ENCODE measurements at regions not wholly inside any gene's neighbourhood (a gene's known extent, or its start where the extent isn't known, plus 50 kb on each side); places are given as distances from the start of the nearest gene placed in this dataset.

DNA sequence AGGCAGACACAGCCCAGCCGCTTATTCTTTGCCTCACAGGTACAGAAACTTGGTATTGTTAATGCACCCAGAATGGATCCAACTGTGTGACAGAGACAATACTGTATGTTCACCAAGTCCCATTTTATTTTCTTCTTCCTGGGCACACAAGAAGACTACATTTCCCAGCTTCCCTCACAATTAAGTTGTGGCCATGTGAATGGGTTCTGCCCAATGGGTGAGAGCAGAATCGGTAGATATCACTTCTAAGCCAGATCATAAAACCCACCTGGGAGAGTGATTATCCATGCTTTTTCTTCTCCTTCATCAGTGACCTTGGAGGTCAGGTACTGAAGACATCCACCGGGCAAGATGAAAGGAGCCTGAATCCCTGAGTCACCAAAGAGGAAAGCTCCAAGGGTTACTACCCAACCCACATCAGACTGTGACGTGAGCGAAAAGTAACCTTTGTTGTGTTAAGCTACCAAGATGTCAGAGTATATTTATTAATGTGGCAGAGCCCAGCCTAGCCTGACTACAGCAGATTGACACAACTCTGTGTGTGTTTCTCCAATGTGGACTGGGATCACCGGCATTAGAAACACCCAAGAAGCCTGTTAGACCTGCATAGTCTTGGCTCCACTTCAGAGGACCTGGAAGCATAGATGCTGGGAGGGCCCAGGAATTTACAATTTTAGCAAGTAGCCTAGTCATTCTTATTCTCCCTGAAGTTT is 79.1 kb upstream of the GRIK3 start:
- Histone ChIP-seq H2AFZ (ENCODE audit: low read length) (no peak overlapping the region), H3K14ac (ENCODE audit: insufficient read depth, low read length) (no peak overlapping the region), H3K4me1 (ENCODE audit: insufficient read depth, low read length) (no peaks in the 10 kb centered on the region), H4K20me1 (ENCODE audit: control insufficient read depth, insufficient read depth, insufficient read length) (no peaks in the 10 kb centered on the region), H4K91ac (ENCODE audit: insufficient read length, low read depth, low read length) (no peak overlapping the region), H3K56ac (ENCODE audit: insufficient read length, low read depth, low read length) (no peak overlapping the region), H3K23me2 (ENCODE audit: insufficient read length, low read depth, low read length, poor library complexity, severe bottlenecking) (no peaks in the 10 kb centered on the region), H3K27me3 (ENCODE audit: insufficient read depth, low read length) (no peaks in the 10 kb centered on the region), H2BK12ac (ENCODE audit: insufficient read length, low read depth, low read length) (no peak overlapping the region), H3K4ac (ENCODE audit: low read depth, low read length) (no peak overlapping the region), H3K23ac (ENCODE audit: insufficient read length, low read depth, low read length) (no peak overlapping the region), H4K5ac (ENCODE audit: insufficient read length, low read depth, low read length) (no peak overlapping the region), H4K8ac (replicated peaks; ENCODE audit: insufficient read length, low read depth, low read length) (no peak overlapping the region), H3K18ac (ENCODE audit: insufficient read length, low read depth, low read length) (no peak overlapping the region), H3K9me3 (ENCODE audit: control insufficient read depth, low read depth, low read length) (no peaks in the 10 kb centered on the region), H3K27ac (ENCODE audit: insufficient read length, low read depth, low read length) (no peak overlapping the region), H3K9ac (ENCODE audit: extremely low read depth, insufficient read length, low read length) (no peak overlapping the region), H3K79me1 (ENCODE audit: insufficient read depth, low read depth, low read length, poor library complexity, severe bottlenecking) (no peaks in the 10 kb centered on the region), H2BK20ac (ENCODE audit: low read depth, low read length, poor library complexity, severe bottlenecking) (no peak overlapping the region), H2BK120ac (ENCODE audit: low read depth, low read length, poor library complexity, severe bottlenecking) (no peak overlapping the region), H2AK5ac (ENCODE audit: insufficient read length, low read length) (no peak overlapping the region), H3T11ph (ENCODE audit: low read length) (no peak overlapping the region), H2BK5ac (ENCODE audit: insufficient read length, low read length) (no peak overlapping the region), H3K4me2 (ENCODE audit: insufficient read depth, insufficient read length, low read length) (no peak overlapping the region), H2BK15ac (ENCODE audit: low read depth, low read length) (no peak overlapping the region), H3K79me2 (ENCODE audit: insufficient read depth, low read length) (no peaks in the 10 kb centered on the region)
- H3K4me1 Mint-ChIP-seq, result no peaks in the 10 kb centered on the region
- TF ChIP-seq, protein P1, sequence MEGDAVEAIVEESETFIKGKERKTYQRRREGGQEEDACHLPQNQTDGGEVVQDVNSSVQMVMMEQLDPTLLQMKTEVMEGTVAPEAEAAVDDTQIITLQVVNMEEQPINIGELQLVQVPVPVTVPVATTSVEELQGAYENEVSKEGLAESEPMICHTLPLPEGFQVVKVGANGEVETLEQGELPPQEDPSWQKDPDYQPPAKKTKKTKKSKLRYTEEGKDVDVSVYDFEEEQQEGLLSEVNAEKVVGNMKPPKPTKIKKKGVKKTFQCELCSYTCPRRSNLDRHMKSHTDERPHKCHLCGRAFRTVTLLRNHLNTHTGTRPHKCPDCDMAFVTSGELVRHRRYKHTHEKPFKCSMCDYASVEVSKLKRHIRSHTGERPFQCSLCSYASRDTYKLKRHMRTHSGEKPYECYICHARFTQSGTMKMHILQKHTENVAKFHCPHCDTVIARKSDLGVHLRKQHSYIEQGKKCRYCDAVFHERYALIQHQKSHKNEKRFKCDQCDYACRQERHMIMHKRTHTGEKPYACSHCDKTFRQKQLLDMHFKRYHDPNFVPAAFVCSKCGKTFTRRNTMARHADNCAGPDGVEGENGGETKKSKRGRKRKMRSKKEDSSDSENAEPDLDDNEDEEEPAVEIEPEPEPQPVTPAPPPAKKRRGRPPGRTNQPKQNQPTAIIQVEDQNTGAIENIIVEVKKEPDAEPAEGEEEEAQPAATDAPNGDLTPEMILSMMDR (conservative IDR thresholded peaks at IDR 0.05), result no peak
- DNase-seq, result no peak
- WGBS (ENCODE audit: extremely low coverage, insufficient read length, low lambda C conversion rate), result no CpG with 5 or more reads among the region's 6 CpGs
- peaks cover 14% of the 10 kb centered on the region for H3K27me3 Mint-ChIP-seq (ENCODE audit: low read depth)
- no peak overlapping the region for H3K4me3 Mint-ChIP-seq
- no peaks in the 10 kb centered on the region for H3K36me3 Mint-ChIP-seq (ENCODE audit: insufficient read depth in 1 of 3, low read depth in 3 of 3)
- H3K9me3 Mint-ChIP-seq, result no peaks in the 10 kb centered on the region
- H3K27ac Mint-ChIP-seq, result no peak overlapping the region

Measured in H9 (cell line).